Cardiac muscle cell (in vitro differentiated cells and primary cell): ENCODE measurements at regions not wholly inside any gene's neighbourhood (a gene's known extent, or its start where the extent isn't known, plus 50 kb on each side); places are given as distances from the start of the nearest gene placed in this dataset.
A peak's percentile ranks its signal among the peaks of the same experiment; 100 is the strongest.

Source experiments
- DNase-seq, 2 donors: peaks; one replicate each; pipeline versions ENCODE4 v3.0.0 to v3.0.0-alpha.2; 2010 to 2017; ENCODE audit warnings: low read depth in 1 of 2, low spot score in 1 of 2
- H3K27ac ChIP-seq: fragments of 200-600 bp; sonication (generic); 2 replicates; pipeline ENCODE4 v1.5.1; 2016
- H3K27me3 ChIP-seq: fragments of 200-600 bp; sonication (generic); 2 replicates; pipeline ENCODE4 v1.6.0; 2016; ENCODE audit warnings: control low read depth
- H3K36me3 ChIP-seq: fragments of 200-600 bp; sonication (generic); 2 replicates; pipeline ENCODE4 v1.5.1; 2016; ENCODE audit warnings: control low read depth
- H3K4me1 ChIP-seq: fragments of 200-600 bp; sonication (generic); 2 replicates; pipeline ENCODE4 v1.8.1; 2017; ENCODE audit warnings: low read depth, mild to moderate bottlenecking, mixed run types
- H3K4me3 ChIP-seq: fragments of 200-600 bp; sonication (generic); 2 replicates; pipeline ENCODE4 v1.5.1; 2016; ENCODE audit warnings: mild to moderate bottlenecking
- H3K9me3 ChIP-seq: fragments of 200-600 bp; sonication (generic); 2 replicates; pipeline ENCODE4 v1.5.1; 2017; ENCODE audit warnings: low read depth, mild to moderate bottlenecking, control low read depth
- CTCF ChIP-seq: IDR thresholded peaks from 2 replicates; pipeline ENCODE4 v1.5.1; 2012; ENCODE audit warnings: low read depth, mild to moderate bottlenecking, low read length

- Histone ChIP-seq H3K9me3 (no peaks in the 10 kb centered on the region), H3K4me3 (peak overlapping the region; percentile 42), H3K4me1 (peaks cover 4% of the 10 kb centered on the region), H3K36me3 (no peaks in the 10 kb centered on the region), H3K27ac (peak overlapping the region; percentile 50), H3K27me3 (peaks cover 12% of the 10 kb centered on the region)
- peak; percentile 85 to 93 for DNase-seq
- TF ChIP-seq CTCF: no peak
Measured at GRCh38 chr2:2613279-2614199, 282.5 kb upstream of the MYT1L start.

- no peak for TF ChIP-seq CTCF
- H3K4me3 ChIP-seq: no peak overlapping the region
- H3K27me3 ChIP-seq: no peaks in the 10 kb centered on the region
- DNase-seq: no peak
- H3K27ac ChIP-seq: no peak overlapping the region
- no peaks in the 10 kb centered on the region for H3K9me3 ChIP-seq
- H3K4me1 ChIP-seq: peaks cover 4% of the 10 kb centered on the region
- no peaks in the 10 kb centered on the region for H3K36me3 ChIP-seq
Measured at GRCh38 chr2:2610751-2611150, 279.7 kb upstream of the MYT1L start.

GRCh38 chr2:2600366-2600765 lies 269.3 kb upstream of the MYT1L start:
- H3K36me3 ChIP-seq: no peaks in the 10 kb centered on the region
- DNase-seq: no peak
- no peak overlapping the region for H3K4me3 ChIP-seq
- TF ChIP-seq CTCF: no peak
- no peaks in the 10 kb centered on the region for H3K27me3 ChIP-seq
- H3K4me1 ChIP-seq: no peaks in the 10 kb centered on the region
- no peaks in the 10 kb centered on the region for H3K9me3 ChIP-seq
- no peak overlapping the region for H3K27ac ChIP-seq

- H3K27ac ChIP-seq: no peak overlapping the region
- H3K27me3 ChIP-seq: no peaks in the 10 kb centered on the region
- no peak for TF ChIP-seq CTCF
- no peak for DNase-seq
- no peaks in the 10 kb centered on the region for H3K36me3 ChIP-seq
- no peaks in the 10 kb centered on the region for H3K4me1 ChIP-seq
- no peak overlapping the region for H3K4me3 ChIP-seq
- H3K9me3 ChIP-seq: no peaks in the 10 kb centered on the region
Measured at GRCh38 chr2:2599441-2599840, 268.4 kb upstream of the MYT1L start.

- H3K36me3 ChIP-seq: no peaks in the 10 kb centered on the region
- DNase-seq: no peak
- H3K4me1 ChIP-seq: no peaks in the 10 kb centered on the region
- TF ChIP-seq CTCF: no peak
- no peak overlapping the region for H3K4me3 ChIP-seq
- no peak overlapping the region for H3K27ac ChIP-seq
- no peaks in the 10 kb centered on the region for H3K27me3 ChIP-seq
- no peaks in the 10 kb centered on the region for H3K9me3 ChIP-seq
Measured at GRCh38 chr2:2597712-2598111, 266.6 kb upstream of the MYT1L start.
